ENCODE measurements at regions not wholly inside any gene's neighbourhood (a gene's known extent, or its start where the extent isn't known, plus 50 kb on each side); places are given as distances from the start of the nearest gene placed in this dataset.

- Histone ChIP-seq H3K4me1 (replicated peaks in 1 of 2) (no peaks in the 10 kb centered on the region), H3K36me3 (replicated peaks in 1 of 2) (no peaks in the 10 kb centered on the region), H3K27me3 (no peaks in the 10 kb centered on the region), H3K27ac (no peak overlapping the region), H3K4me3 (no peak overlapping the region), H3K9me3 (replicated peaks in 1 of 3) (no peaks in the 10 kb centered on the region)
- intact Hi-C loops (cut with DNase I) = no loop called here
- DNase-seq = no peak
- TF ChIP-seq CTCF (IDR thresholded peaks at IDR 0.05) (no peak), POLR2A (IDR thresholded peaks at IDR 0.05) (no peak)
Observed at GRCh38 chr5:145636371-145636770, 198.8 kb downstream of the PRELID2 start.

DNA sequence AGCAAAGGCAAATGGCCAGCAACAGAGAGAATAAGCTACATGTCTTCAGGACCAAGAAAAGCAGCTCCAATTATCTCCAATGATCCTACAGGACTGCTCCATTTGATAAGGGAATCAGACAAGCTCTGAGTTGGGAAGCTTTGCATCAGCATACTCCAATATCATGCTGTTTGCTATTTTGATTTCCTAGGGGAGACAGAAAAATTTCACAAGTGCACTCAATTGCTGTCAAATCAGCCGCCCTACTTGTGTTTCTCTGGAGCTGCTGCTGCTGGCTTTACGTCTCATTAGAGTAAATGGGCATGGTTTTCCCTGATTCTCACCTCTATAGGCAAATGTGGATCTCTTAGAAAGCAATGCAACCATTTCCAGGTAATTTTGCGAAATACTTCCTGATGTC lies 201.7 kb downstream of the PRELID2 start:
- H3K4me1 ChIP-seq (replicated peaks in 1 of 2) = no peaks in the 10 kb centered on the region
- intact Hi-C loops (cut with DNase I) = no loop called here
- 88 to 96% (median 91%) methylated on average over 3 of the region's 3 CpGs for WGBS, 4 donors

DNA sequence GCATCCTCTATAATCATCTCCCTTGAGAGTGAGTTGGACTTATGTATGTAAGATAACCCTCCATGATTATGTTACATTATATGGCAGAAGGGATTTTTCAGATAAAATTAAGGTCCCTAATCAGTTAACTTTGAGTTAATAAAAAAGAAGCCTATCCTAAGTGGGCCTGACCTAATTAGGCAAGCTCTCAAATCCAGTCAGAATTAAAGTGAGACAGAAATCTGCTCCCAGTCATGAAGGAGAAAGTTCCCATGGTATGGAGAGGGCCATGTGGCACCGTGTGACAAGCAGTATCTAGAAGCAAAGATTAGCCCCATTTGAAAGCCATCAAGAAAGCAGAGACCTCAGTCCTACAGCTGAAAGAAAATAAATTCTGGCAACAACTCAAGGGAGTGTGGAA lies 202.4 kb downstream of the PRELID2 start:
- intact Hi-C loops (cut with DNase I) = no loop called here
- Histone ChIP-seq H3K27me3 (no peaks in the 10 kb centered on the region), H3K27ac (no peak overlapping the region), H3K4me1 (replicated peaks in 1 of 2) (no peaks in the 10 kb centered on the region), H3K36me3 (replicated peaks in 1 of 2) (no peaks in the 10 kb centered on the region), H3K4me3 (no peak overlapping the region), H3K9me3 (replicated peaks in 1 of 3) (no peaks in the 10 kb centered on the region)
- TF ChIP-seq POLR2A (IDR thresholded peaks at IDR 0.05) (no peak), CTCF (IDR thresholded peaks at IDR 0.05) (no peak)
- 77 to 90% (median 86%) methylated on average over 1 of the region's 1 CpG for WGBS, 4 donors
- DNase-seq = no peak

More for the DNA sequence above, 201.7 kb downstream of the PRELID2 start:
- no peak overlapping the region for H3K27ac ChIP-seq
- no peak for TF ChIP-seq POLR2A (IDR thresholded peaks at IDR 0.05)
- TF ChIP-seq CTCF (IDR thresholded peaks at IDR 0.05) = no peak
- no peaks in the 10 kb centered on the region for H3K36me3 ChIP-seq (replicated peaks in 1 of 2)
- no peak overlapping the region for H3K4me3 ChIP-seq
- no peaks in the 10 kb centered on the region for H3K9me3 ChIP-seq (replicated peaks in 1 of 3)
- no peaks in the 10 kb centered on the region for H3K27me3 ChIP-seq
- no peak for DNase-seq

- Histone ChIP-seq H3K4me1 (replicated peaks in 1 of 2) (no peaks in the 10 kb centered on the region), H3K9me3 (replicated peaks in 1 of 3) (no peaks in the 10 kb centered on the region), H3K36me3 (replicated peaks in 1 of 2) (no peaks in the 10 kb centered on the region), H3K27ac (no peak overlapping the region), H3K27me3 (no peaks in the 10 kb centered on the region), H3K4me3 (no peak overlapping the region)
- TF ChIP-seq CTCF (IDR thresholded peaks at IDR 0.05) (no peak), POLR2A (IDR thresholded peaks at IDR 0.05) (no peak)
- 76 to 89% (median 79%) methylated on average over 3 of the region's 3 CpGs for WGBS, 4 donors
- intact Hi-C loops (cut with DNase I) = no loop called here
- DNase-seq = no peak
Observed at GRCh38 chr5:145629047-145629446, 206.1 kb downstream of the PRELID2 start.
